ENCODE measurements at regions not wholly inside any gene's neighbourhood (a gene's known extent, or its start where the extent isn't known, plus 50 kb on each side); places are given as distances from the start of the nearest gene placed in this dataset.

DNA sequence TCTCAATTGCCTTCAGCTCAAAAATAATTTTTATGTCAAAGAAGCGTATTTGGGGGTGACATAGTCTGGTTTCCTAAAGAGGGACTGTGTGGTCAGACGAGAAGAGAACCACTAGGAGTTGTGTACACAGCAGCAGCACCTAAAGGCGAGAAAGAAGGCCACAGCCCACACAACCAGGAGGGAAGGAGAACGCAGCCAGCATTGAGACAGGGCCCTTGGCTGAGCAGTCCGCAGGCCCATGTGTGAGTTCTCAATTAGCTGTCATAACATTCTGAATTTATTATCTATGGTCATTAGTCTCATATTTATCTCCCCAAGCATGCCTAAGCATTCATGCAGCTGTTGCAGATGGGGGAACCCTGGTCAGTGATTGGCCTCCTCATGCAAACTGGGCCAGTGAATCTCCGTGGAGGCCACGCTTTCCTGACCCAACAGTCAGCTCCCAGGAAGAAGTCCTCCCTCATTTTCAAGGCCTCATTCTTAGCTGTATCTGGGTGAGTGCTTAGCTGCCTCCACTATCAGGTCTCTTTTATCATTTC lies 81.2 kb upstream of the ATF7IP start:
- no peak for DNase-seq

DNA sequence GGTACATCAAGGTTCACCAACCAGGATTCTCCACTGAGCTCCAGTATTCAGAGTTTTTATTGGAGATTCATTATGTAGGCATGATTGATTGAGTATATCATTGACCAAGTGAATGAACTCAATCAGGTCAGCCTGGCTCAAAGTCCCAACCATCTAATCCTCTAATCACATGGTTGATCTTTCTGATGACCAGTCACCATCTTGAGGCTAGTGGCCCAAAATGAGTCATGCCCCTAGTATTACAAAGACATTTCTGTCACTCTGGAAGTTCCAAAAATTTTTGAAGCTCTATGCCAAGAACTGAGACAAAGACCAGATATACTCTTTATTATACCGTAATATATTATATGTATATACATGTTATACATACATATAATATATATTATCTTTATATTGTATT lies 75.9 kb upstream of the ATF7IP start:
- no peak for DNase-seq

DNA sequence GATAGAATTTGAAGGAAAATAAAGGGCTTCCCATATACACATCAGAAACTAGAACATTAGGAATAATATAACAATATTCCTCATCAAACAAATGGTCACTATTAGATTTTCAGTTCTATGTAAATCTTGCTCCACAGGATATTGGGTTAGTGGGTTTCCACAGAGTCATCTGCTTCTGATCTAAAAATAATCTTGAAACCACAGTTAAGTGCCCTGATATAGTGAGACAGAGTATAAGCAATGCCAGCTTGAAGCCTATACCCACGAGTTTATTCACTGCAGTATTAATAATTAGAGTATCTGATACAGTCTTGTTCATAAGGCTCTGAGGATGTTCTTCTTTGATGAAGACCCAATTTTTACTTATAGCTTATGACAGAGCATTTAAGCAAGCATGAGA lies 74.5 kb upstream of the ATF7IP start:
- DNase-seq, result no peak

DNA sequence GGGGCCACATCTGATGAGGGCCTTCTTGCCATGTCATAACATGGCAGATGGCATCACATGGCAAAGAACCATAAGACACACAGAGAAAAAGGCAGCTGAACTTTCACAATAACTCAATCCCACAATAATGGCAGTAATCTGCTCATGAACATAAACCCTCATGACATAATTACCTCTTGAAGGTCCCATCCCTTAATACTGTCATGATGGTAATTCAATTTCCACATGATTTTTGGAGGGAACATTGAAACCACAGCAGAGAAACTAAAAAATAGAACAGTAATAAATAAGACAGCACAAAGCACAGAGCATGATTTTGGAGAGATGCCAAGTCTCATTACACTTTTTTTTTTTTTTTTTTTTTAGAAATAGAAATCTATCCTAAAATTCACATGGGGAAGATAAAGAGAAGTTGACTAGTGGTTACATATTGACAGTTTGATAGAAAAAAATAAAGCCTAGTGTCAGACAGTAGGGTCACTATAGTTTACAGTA lies 61.8 kb upstream of the ATF7IP start:
- DNase-seq, result no peak

DNA sequence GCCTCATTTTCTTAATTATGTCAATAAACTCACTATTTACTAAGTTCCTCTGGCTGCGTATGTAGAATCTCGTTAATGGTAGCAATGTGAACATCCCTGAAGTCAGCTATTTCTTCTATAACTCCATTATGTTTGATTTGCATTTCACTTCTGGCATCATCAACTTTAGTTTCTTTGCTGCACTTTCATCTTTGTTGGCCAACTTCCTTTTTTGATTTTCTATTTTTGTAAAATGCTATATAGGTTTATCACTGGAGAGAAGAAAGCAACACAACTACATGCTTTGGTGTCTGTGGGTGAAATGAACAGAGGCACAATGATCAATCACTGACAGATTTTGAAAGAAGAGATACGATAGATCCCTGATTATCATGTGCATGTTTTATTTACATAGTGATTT lies 58.5 kb upstream of the ATF7IP start:
- no peak for DNase-seq

DNA sequence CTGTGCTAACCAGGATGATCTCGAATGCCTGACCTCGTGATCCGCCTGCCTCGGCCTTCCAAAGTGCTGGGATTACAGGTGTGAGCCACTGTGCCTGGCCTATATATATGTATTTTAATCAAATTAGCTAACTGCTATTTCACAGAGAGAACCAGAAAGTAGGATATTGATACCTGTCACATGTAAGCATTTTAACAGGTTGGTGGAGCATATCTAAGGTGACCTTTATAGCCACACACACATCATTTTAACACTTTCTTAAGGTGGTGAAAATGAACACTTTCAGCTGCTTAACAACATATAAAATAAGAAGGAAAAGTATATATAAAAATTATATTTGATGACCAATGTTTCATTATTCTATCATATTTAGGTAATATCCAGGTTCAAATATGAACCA lies 57.0 kb upstream of the ATF7IP start:
- no peak for DNase-seq

DNA sequence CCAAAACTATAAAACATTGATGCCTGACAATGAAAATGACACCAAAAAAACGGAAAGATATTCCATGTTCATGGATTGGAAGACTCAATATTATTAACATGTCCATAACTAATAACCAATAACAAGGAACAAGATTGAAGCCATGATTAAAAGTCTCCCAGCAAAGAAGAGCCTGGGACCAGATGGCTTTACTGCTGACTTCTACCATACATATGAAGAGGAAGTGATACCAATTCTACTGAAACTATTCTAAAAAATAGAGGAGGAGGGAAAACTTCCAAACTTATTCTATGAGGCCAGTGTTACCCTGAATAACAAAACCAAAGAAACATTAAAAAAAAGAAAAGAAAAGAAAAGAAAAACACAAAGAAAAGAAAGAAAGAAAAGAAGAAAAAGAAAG lies 54.6 kb upstream of the ATF7IP start:
- DNase-seq, result no peak

DNA sequence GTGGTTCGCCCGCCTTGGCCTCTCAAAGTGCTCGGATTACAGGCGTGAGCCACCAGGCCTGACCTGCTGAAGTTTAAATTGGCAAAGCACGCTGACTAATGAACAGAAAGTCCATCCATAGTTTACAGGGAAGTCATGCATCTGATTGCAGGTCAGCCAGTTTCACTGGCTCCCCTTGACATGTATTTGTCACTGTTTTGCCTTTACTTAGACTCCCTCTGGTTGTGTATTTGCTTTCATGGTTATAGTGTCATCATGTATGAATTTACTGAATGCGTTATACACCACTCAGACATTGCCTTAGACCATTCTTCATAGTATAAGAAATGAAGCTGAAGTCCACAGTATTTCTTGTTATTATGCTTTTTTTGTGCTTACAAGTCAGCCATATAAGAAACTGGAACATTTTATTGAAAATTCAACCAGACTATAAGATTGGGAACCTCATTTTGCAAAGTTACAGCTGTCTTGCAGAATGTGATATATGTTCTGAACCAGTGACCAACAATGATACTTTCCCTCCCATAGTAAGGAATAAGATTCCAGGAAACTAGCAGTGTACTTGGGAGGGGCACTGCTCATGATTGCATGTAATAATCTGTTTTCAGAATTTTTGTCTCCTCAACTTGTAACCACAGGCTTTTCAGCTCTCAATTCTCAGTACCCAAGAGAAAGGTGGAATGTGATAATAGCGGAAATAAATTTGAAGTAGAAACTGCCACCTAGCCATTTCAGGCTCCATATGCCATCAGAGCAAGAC lies 51.9 kb upstream of the ATF7IP start:
- DNase-seq, result no peak

DNA sequence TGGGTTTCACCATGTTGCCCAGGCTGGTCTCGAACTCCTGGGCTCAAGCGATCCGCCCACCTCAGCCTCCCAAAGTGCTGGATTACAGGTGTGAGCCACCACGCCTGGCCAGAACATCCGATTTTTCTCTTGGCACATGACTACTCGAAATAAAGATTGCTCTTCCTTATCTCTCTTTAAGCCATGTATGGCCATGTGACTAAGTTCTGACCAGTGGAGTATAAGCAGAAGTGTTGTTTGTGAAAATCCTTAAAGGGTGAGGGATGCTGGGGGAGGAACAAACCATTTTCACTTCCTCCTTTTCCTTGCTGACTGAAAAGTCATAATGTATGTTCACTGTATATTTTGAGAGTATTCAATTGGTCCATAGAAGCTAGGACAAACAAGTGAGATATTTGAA lies 50.7 kb upstream of the ATF7IP start:
- peak; percentile 1 for DNase-seq

DNA sequence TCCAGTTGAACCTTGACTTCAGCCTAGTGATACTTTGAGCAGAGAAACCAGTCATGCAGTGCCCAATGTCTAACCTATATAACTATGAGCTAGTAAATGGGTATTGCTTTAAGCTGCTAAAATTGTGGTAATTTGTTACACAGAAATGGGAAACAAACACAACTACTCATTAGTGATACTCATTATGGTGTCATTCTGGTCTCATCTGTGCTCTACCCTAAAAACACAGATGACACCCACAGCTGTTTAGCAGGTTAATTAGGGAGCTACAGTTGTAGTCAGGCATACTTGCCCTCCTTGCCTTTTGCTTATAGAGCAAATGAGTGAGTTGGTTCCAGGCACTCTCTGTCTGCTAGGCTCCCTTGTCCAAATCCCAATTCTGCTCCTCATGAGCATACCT lies 50.0 kb upstream of the ATF7IP start:
- no peak for DNase-seq
